H1 (cell line): ENCODE measurements at regions not wholly inside any gene's neighbourhood (a gene's known extent, or its start where the extent isn't known, plus 50 kb on each side); places are given as distances from the start of the nearest gene placed in this dataset.

Source experiments
- BCL11A ChIP-seq, 2 experiments: IDR thresholded peaks; one replicate each; pipeline ENCODE4 v1.6.1; 2011; ENCODE audit warnings: low read depth in 2 of 2, low read length in 2 of 2, mild to moderate bottlenecking in 2 of 2
- EP300 ChIP-seq, 2 experiments: IDR thresholded peaks; 1 replicate in 1 of 2; 2 replicates in 1 of 2; pipeline ENCODE4 v1.6.1; 2011 to 2012; ENCODE audit warnings: low read depth in 2 of 2, low read length in 2 of 2, mild to moderate bottlenecking in 2 of 2, borderline replicate concordance in 1 of 2, inconsistent platforms in 1 of 2, moderate library complexity in 1 of 2
- KDM1A ChIP-seq: fragments of 200-600, 300-600 bp; sonication (generic); IDR thresholded peaks from 2 replicates; pipeline ENCODE4 v1.7.1; 2016; ENCODE audit warnings: mild to moderate bottlenecking, low read length, borderline replicate concordance
- RNF2 ChIP-seq: fragments of 200-900, 300-1000 bp; sonication (generic); IDR thresholded peaks from 2 replicates; pipeline ENCODE4 v1.7.1; 2016; ENCODE audit warnings: borderline replicate concordance, low read depth, mild to moderate bottlenecking, antibody characterized with exemption, low read length; ENCODE audit not compliant: poor library complexity, severe bottlenecking; ENCODE audit errors: missing control alignments
- SIN3A ChIP-seq, 2 experiments: IDR thresholded peaks in 1 of 2; conservative IDR thresholded peaks in 1 of 2; 2 replicates each; pipeline ENCODE4 v1.6.1; 2011 to 2012; ENCODE audit warnings: low read length in 2 of 2, improper control_type of control experiment in 1 of 2, low read depth in 1 of 2, mild to moderate bottlenecking in 1 of 2
- TAF7 ChIP-seq: optimal IDR thresholded peaks from 2 replicates; pipeline ENCODE3; 2011; ENCODE audit warnings: low read depth, mild to moderate bottlenecking, inconsistent platforms, low read length, moderate library complexity, borderline replicate concordance
- TF ChIP-seq, protein P1 (sequence below): fragments of 300-600 bp; sonication (generic); IDR thresholded peaks from 2 replicates; pipeline ENCODE4 v1.7.1; 2012; ENCODE audit warnings: low read length, moderate library complexity, mild to moderate bottlenecking, inconsistent platforms; ENCODE audit not compliant: insufficient replicate concordance

DNA sequence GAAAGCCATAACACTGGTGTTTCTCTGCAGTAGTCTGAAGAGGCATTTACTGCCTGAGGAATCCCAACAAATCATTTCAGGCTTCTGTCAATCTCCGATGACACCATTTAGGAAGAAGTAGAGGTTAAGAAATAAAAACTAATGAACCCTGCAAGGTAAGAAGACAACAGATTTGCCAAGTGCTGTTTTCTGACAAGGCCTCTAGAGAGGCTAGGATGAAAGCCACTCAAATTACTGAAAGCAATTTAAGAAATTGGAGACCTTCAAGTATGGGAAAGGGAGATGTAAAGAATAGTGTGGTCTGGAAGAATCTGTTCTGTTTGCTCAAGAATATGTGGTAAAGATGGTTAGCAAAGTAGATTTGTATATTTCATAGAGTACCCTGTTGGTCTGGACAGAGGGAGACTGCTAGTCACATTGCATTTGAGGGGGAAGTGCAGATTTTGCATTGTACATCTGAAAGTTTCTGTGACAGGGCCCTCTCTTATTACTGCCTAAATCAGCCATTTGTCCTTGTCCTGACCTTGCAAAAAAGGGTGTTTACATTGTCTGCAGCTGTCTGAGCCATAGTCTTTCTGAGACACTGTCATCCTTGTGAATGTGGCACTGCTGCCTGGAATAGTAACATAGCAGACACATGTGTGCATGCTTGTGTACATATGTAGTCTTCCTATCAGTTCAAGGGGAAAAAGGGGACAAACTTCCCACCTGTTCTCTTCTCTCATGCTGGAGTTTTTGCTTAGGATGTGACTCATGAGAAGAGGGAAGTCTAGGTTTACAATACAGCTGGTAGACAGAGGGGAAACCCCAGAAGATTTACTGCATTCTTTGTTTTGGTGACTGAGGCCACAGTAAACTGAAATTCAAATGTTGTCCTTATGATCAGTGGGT lies 640.2 kb upstream of the KIRREL3 start (continued):
- TF ChIP-seq, protein P1, sequence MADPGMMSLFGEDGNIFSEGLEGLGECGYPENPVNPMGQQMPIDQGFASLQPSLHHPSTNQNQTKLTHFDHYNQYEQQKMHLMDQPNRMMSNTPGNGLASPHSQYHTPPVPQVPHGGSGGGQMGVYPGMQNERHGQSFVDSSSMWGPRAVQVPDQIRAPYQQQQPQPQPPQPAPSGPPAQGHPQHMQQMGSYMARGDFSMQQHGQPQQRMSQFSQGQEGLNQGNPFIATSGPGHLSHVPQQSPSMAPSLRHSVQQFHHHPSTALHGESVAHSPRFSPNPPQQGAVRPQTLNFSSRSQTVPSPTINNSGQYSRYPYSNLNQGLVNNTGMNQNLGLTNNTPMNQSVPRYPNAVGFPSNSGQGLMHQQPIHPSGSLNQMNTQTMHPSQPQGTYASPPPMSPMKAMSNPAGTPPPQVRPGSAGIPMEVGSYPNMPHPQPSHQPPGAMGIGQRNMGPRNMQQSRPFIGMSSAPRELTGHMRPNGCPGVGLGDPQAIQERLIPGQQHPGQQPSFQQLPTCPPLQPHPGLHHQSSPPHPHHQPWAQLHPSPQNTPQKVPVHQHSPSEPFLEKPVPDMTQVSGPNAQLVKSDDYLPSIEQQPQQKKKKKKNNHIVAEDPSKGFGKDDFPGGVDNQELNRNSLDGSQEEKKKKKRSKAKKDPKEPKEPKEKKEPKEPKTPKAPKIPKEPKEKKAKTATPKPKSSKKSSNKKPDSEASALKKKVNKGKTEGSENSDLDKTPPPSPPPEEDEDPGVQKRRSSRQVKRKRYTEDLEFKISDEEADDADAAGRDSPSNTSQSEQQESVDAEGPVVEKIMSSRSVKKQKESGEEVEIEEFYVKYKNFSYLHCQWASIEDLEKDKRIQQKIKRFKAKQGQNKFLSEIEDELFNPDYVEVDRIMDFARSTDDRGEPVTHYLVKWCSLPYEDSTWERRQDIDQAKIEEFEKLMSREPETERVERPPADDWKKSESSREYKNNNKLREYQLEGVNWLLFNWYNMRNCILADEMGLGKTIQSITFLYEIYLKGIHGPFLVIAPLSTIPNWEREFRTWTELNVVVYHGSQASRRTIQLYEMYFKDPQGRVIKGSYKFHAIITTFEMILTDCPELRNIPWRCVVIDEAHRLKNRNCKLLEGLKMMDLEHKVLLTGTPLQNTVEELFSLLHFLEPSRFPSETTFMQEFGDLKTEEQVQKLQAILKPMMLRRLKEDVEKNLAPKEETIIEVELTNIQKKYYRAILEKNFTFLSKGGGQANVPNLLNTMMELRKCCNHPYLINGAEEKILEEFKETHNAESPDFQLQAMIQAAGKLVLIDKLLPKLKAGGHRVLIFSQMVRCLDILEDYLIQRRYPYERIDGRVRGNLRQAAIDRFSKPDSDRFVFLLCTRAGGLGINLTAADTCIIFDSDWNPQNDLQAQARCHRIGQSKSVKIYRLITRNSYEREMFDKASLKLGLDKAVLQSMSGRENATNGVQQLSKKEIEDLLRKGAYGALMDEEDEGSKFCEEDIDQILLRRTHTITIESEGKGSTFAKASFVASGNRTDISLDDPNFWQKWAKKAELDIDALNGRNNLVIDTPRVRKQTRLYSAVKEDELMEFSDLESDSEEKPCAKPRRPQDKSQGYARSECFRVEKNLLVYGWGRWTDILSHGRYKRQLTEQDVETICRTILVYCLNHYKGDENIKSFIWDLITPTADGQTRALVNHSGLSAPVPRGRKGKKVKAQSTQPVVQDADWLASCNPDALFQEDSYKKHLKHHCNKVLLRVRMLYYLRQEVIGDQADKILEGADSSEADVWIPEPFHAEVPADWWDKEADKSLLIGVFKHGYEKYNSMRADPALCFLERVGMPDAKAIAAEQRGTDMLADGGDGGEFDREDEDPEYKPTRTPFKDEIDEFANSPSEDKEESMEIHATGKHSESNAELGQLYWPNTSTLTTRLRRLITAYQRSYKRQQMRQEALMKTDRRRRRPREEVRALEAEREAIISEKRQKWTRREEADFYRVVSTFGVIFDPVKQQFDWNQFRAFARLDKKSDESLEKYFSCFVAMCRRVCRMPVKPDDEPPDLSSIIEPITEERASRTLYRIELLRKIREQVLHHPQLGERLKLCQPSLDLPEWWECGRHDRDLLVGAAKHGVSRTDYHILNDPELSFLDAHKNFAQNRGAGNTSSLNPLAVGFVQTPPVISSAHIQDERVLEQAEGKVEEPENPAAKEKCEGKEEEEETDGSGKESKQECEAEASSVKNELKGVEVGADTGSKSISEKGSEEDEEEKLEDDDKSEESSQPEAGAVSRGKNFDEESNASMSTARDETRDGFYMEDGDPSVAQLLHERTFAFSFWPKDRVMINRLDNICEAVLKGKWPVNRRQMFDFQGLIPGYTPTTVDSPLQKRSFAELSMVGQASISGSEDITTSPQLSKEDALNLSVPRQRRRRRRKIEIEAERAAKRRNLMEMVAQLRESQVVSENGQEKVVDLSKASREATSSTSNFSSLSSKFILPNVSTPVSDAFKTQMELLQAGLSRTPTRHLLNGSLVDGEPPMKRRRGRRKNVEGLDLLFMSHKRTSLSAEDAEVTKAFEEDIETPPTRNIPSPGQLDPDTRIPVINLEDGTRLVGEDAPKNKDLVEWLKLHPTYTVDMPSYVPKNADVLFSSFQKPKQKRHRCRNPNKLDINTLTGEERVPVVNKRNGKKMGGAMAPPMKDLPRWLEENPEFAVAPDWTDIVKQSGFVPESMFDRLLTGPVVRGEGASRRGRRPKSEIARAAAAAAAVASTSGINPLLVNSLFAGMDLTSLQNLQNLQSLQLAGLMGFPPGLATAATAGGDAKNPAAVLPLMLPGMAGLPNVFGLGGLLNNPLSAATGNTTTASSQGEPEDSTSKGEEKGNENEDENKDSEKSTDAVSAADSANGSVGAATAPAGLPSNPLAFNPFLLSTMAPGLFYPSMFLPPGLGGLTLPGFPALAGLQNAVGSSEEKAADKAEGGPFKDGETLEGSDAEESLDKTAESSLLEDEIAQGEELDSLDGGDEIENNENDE, result no peak
- no peak for TF ChIP-seq KDM1A
- TF ChIP-seq RNF2, result no peak
- no peak for TF ChIP-seq TAF7
- no peak for TF ChIP-seq EP300 (IDR thresholded peaks at IDR 0.05; ENCODE audit: borderline replicate concordance in 1 of 2, low read depth in 2 of 2, low read length in 2 of 2)
- TF ChIP-seq SIN3A (conservative IDR thresholded peaks at IDR 0.05 in 1 of 2, IDR thresholded peaks at IDR 0.05 in 1 of 2; ENCODE audit: low read depth in 1 of 2, low read length in 2 of 2), result no peak
- TF ChIP-seq BCL11A (IDR thresholded peaks at IDR 0.05; ENCODE audit: low read depth in 2 of 2, low read length in 2 of 2), result no peak
